D721Med (cell line): ENCODE measurements at regions not wholly inside any gene's neighbourhood (a gene's known extent, or its start where the extent isn't known, plus 50 kb on each side); places are given as distances from the start of the nearest gene placed in this dataset.

Source experiments
- DNase-seq: peaks from one replicate; pipeline ENCODE4 v3.0.0; 2011; ENCODE audit warnings: low spot score; ENCODE audit not compliant: insufficient read length
- FAIRE-seq: peaks from 2 replicates; lab custom pipeline; 2011; peaks lifted over from hg19 to GRCh38; lab: Jason Lieb, UNC
- CTCF ChIP-seq: IDR thresholded peaks from 2 replicates; pipeline ENCODE4 v1.5.1; 2012; ENCODE audit warnings: mild to moderate bottlenecking, control low read depth; ENCODE audit not compliant: insufficient read depth; ENCODE audit errors: missing control alignments

- no peak for DNase-seq
- no peak for FAIRE-seq
Observed at GRCh38 chr6:148107911-148108310, 234.7 kb upstream of the SASH1 start.

GRCh38 chr6:148109732-148110131 is 232.9 kb upstream of the SASH1 start:
- FAIRE-seq (no peak), DNase-seq (no peak)
- no peak for TF ChIP-seq CTCF

More at GRCh38 chr6:148107911-148108310, 234.7 kb upstream of the SASH1 start:
- TF ChIP-seq CTCF, result no peak

- DNase-seq (no peak), FAIRE-seq (no peak)
- TF ChIP-seq CTCF, result no peak
Observed at GRCh38 chr6:148110925-148111324, 231.7 kb upstream of the SASH1 start.

- no peak for FAIRE-seq
- DNase-seq, result no peak
- TF ChIP-seq CTCF, result no peak
Observed at GRCh38 chr6:148112851-148113319, 229.8 kb upstream of the SASH1 start.

GRCh38 chr6:148116001-148116400 is 226.6 kb upstream of the SASH1 start:
- DNase-seq (no peak), FAIRE-seq (no peak)
- TF ChIP-seq CTCF, result no peak

- DNase-seq (no peak), FAIRE-seq (no peak)
- TF ChIP-seq CTCF, result no peak
Observed at GRCh38 chr6:148118244-148118643, 224.4 kb upstream of the SASH1 start.

- DNase-seq (no peak), FAIRE-seq (no peak)
- no peak for TF ChIP-seq CTCF
Observed at GRCh38 chr6:148128014-148128730, 214.5 kb upstream of the SASH1 start.
